H1 (cell line): ENCODE measurements at regions not wholly inside any gene's neighbourhood (a gene's known extent, or its start where the extent isn't known, plus 50 kb on each side); places are given as distances from the start of the nearest gene placed in this dataset.

ENCODE experiments used
- CTCF ChIA-PET: fragments of 300-600 bp; sonication (Branson Sonifier 250); formaldehyde crosslinking; loops from one replicate; lab custom pipeline; 2021; ENCODE audit not compliant: partially characterized antibody; lab: Charles Lee
- POLR2A ChIA-PET: fragments of 300-600 bp; sonication (Branson Sonifier 250); formaldehyde crosslinking; loops from one replicate; lab custom pipeline; 2021; ENCODE audit warnings: inconsistent platforms; ENCODE audit not compliant: partially characterized antibody; lab: Charles Lee
- DNase-seq, 2 experiments: peaks; one replicate each; pipeline versions ENCODE4 v3.0.0 to v3.0.0-alpha.2; 2010 to 2022; ENCODE audit warnings: low spot score in 2 of 2, low read depth in 1 of 2, mixed read lengths in 1 of 2
- FAIRE-seq: peaks from 2 replicates; lab custom pipeline; 2011; peaks lifted over from hg19 to GRCh38; lab: Jason Lieb, UNC
- H2AFZ ChIP-seq: 2 replicates; pipeline ENCODE4 v1.8.1; 2012; ENCODE audit warnings: low read length, inconsistent platforms
- H2AK5ac ChIP-seq: 2 replicates; pipeline ENCODE4 v1.6.1; 2013; ENCODE audit warnings: low read depth, low read length
- H2BK120ac ChIP-seq: replicated peaks from 2 replicates; pipeline ENCODE3; 2013; ENCODE audit warnings: low read depth, low read length, inconsistent platforms
- H2BK12ac ChIP-seq: 2 replicates; pipeline ENCODE4 v1.6.1; 2013; ENCODE audit warnings: low read depth, low read length
- H2BK15ac ChIP-seq: 2 replicates; pipeline ENCODE4 v1.6.1; 2013; ENCODE audit warnings: low read length
- H2BK20ac ChIP-seq: 2 replicates; pipeline ENCODE4 v1.6.1; 2013; ENCODE audit warnings: low read length
- H2BK5ac ChIP-seq: 2 replicates; pipeline ENCODE4 v1.6.1; 2013; ENCODE audit warnings: low read depth, low read length
- H3K14ac ChIP-seq: 2 replicates; pipeline ENCODE4 v1.6.1; 2013; ENCODE audit warnings: inconsistent platforms; ENCODE audit not compliant: insufficient read length
- H3K18ac ChIP-seq: 2 replicates; pipeline ENCODE4 v1.6.1; 2013; ENCODE audit warnings: low read length; ENCODE audit errors: extremely low read depth
- H3K23ac ChIP-seq: 2 replicates; pipeline ENCODE4 v1.6.1; 2013; ENCODE audit warnings: inconsistent platforms; ENCODE audit not compliant: insufficient read length
- H3K23me2 ChIP-seq: 2 replicates; pipeline ENCODE4 v1.6.1; 2013; ENCODE audit warnings: low read depth, low read length
- H3K27ac ChIP-seq: 2 replicates; pipeline ENCODE4 v1.6.1; 2011; ENCODE audit warnings: low read depth, low read length, inconsistent platforms
- H3K27me3 ChIP-seq, 4 experiments: replicated peaks in 1 of 4; 1 replicate in 1 of 4; 2 replicates in 3 of 4; pipeline versions ENCODE4 v1.6.1 to v1.8.1; 2011 to 2013; ENCODE audit warnings: low read length in 3 of 4, mild to moderate bottlenecking in 3 of 4, inconsistent platforms in 2 of 4, mixed read lengths in 2 of 4, moderate library complexity in 1 of 4; ENCODE audit not compliant: control insufficient read depth in 3 of 4, insufficient read depth in 3 of 4; ENCODE audit errors: extremely low read depth in 1 of 4
- H3K36me3 ChIP-seq, 4 experiments: 2 replicates each; pipeline versions ENCODE4 v1.6.1 to v1.8.1; 2011 to 2013; ENCODE audit warnings: mild to moderate bottlenecking in 4 of 4, low read length in 3 of 4, moderate library complexity in 2 of 4, control low read depth in 1 of 4, inconsistent platforms in 1 of 4; ENCODE audit not compliant: insufficient read depth in 4 of 4, control insufficient read depth in 2 of 4
- H3K4ac ChIP-seq: replicated peaks from 2 replicates; pipeline ENCODE3; 2013; ENCODE audit warnings: low read length, low read depth, mixed read lengths, inconsistent platforms; ENCODE audit not compliant: insufficient read length
- H3K4me1 ChIP-seq, 4 experiments: replicated peaks in 1 of 4; 1 replicate in 1 of 4; 2 replicates in 3 of 4; pipeline versions ENCODE4 v1.6.1 to v1.8.1; 2011 to 2013; ENCODE audit warnings: low read length in 3 of 4, inconsistent platforms in 2 of 4, mixed read lengths in 1 of 4; ENCODE audit not compliant: insufficient read depth in 4 of 4, control insufficient read depth in 3 of 4
- H3K4me2 ChIP-seq, 2 experiments: 2 replicates each; pipeline versions ENCODE4 v1.6.1 to v1.8.1; 2011 to 2013; ENCODE audit warnings: low read depth in 2 of 2, low read length in 2 of 2, control low read depth in 1 of 2, inconsistent platforms in 1 of 2, mild to moderate bottlenecking in 1 of 2; ENCODE audit not compliant: insufficient read depth in 1 of 2
- H3K4me3 ChIP-seq, 4 experiments: fragments of 200-600, 300-600 bp in 1 of 4; sonication (generic), shearing (Covaris generic), sonication (Bioruptor Twin) in 1 of 4; 2 replicates each; pipeline versions ENCODE4 v1.5.1 to v1.8.1; 2011 to 2016; ENCODE audit warnings: low read length in 4 of 4, low read depth in 3 of 4, control low read depth in 2 of 4, inconsistent platforms in 2 of 4, mild to moderate bottlenecking in 2 of 4, mixed read lengths in 1 of 4, moderate library complexity in 1 of 4; ENCODE audit not compliant: insufficient read depth in 2 of 4; ENCODE audit errors: extremely low read depth in 1 of 4
- H3K56ac ChIP-seq: replicated peaks from 2 replicates; pipeline ENCODE3; 2013; ENCODE audit warnings: low read depth, mild to moderate bottlenecking, mixed read lengths, low read length, inconsistent platforms; ENCODE audit not compliant: insufficient read length
- H3K79me1 ChIP-seq: 2 replicates; pipeline ENCODE4 v1.6.1; 2013; ENCODE audit warnings: low read depth, low read length, control low read depth
- H3K79me2 ChIP-seq, 2 experiments: 2 replicates each; pipeline versions ENCODE4 v1.6.1 to v1.8.1; 2012 to 2013; ENCODE audit warnings: low read length in 2 of 2, mild to moderate bottlenecking in 2 of 2, inconsistent platforms in 1 of 2; ENCODE audit not compliant: insufficient read depth in 2 of 2, control insufficient read depth in 1 of 2
- H3K9ac ChIP-seq, 4 experiments: replicated peaks in 1 of 4; 1 replicate in 1 of 4; 2 replicates in 3 of 4; pipeline versions ENCODE4 v1.6.1 to v1.8.1; 2011 to 2013; ENCODE audit warnings: low read depth in 3 of 4, low read length in 3 of 4, control low read depth in 2 of 4, mild to moderate bottlenecking in 2 of 4, moderate library complexity in 2 of 4, inconsistent platforms in 1 of 4; ENCODE audit errors: extremely low read depth in 1 of 4
- H3K9me3 ChIP-seq, 2 experiments: 2 replicates each; pipeline versions ENCODE4 v1.6.1 to v1.8.1; 2012 to 2013; ENCODE audit warnings: mild to moderate bottlenecking in 2 of 2, moderate library complexity in 2 of 2, control low read depth in 1 of 2, inconsistent platforms in 1 of 2, low read depth in 1 of 2, low read length in 1 of 2, mixed read lengths in 1 of 2; ENCODE audit not compliant: insufficient read depth in 2 of 2
- H4K20me1 ChIP-seq, 2 experiments: replicated peaks in 1 of 2; 2 replicates each; pipeline versions ENCODE3 to v1.8.1; 2011 to 2013; ENCODE audit warnings: inconsistent platforms in 2 of 2, low read length in 2 of 2, mild to moderate bottlenecking in 1 of 2; ENCODE audit not compliant: insufficient read depth in 2 of 2, control insufficient read depth in 1 of 2
- H4K5ac ChIP-seq: 2 replicates; pipeline ENCODE4 v1.6.1; 2013; ENCODE audit warnings: low read length, low read depth, mixed read lengths, inconsistent platforms; ENCODE audit not compliant: insufficient read length
- H4K8ac ChIP-seq: 2 replicates; pipeline ENCODE4 v1.8.0; 2013; ENCODE audit warnings: mild to moderate bottlenecking, moderate library complexity, low read length, inconsistent platforms; ENCODE audit not compliant: insufficient read depth; ENCODE audit errors: extremely low read depth
- H4K91ac ChIP-seq: replicated peaks from 2 replicates; pipeline ENCODE3; 2013; ENCODE audit warnings: low read length, mixed read lengths, inconsistent platforms; ENCODE audit not compliant: insufficient read length
- ASH2L ChIP-seq: fragments of 200-600, 300-600 bp; sonication (generic); IDR thresholded peaks from one replicate; pipeline ENCODE4 v1.7.1; 2017; ENCODE audit warnings: low read length
- BRCA1 ChIP-seq: IDR thresholded peaks from 2 replicates; pipeline ENCODE4 v1.6.1; 2012; ENCODE audit warnings: low read depth, low read length, improper control_type of control experiment
- CBX5 ChIP-seq: fragments of 300-800, 300-1000 bp; sonication (generic); IDR thresholded peaks from 2 replicates; pipeline ENCODE4 v1.7.1; 2016; ENCODE audit warnings: antibody characterized with exemption, low read length, low read depth
- CEBPB ChIP-seq: IDR thresholded peaks from 2 replicates; pipeline ENCODE4 v1.6.1; 2012; ENCODE audit warnings: low read depth, low read length
- FOSL1 ChIP-seq: IDR thresholded peaks from 2 replicates; pipeline ENCODE4 v1.6.1; 2011; ENCODE audit warnings: mild to moderate bottlenecking, low read depth, low read length, moderate library complexity; ENCODE audit not compliant: insufficient read depth
- HDAC2 ChIP-seq, 2 experiments: fragments of 300-600 bp in 1 of 2; sonication (generic) in 1 of 2; IDR thresholded peaks; 2 replicates each; pipeline ENCODE4 v1.6.1; 2011 to 2012; ENCODE audit warnings: low read depth in 2 of 2, low read length in 2 of 2, mild to moderate bottlenecking in 2 of 2, moderate library complexity in 2 of 2, borderline replicate concordance in 1 of 2, inconsistent platforms in 1 of 2
- KDM4A ChIP-seq: IDR thresholded peaks from one replicate; pipeline ENCODE4 v1.7.1; 2012; ENCODE audit warnings: low read depth, mild to moderate bottlenecking, moderate library complexity, low read length, inconsistent platforms; ENCODE audit not compliant: severe bottlenecking
- KDM5A ChIP-seq: fragments of 200-600 bp; IDR thresholded peaks from 2 replicates; pipeline ENCODE4 v1.7.1; 2012; ENCODE audit warnings: mild to moderate bottlenecking, low read length, inconsistent platforms, mixed read lengths
- MAFK ChIP-seq: IDR thresholded peaks from 2 replicates; pipeline ENCODE4 v1.6.1; 2012; ENCODE audit warnings: low read depth, mild to moderate bottlenecking, improper control_type of control experiment, low read length
- NANOG ChIP-seq: IDR thresholded peaks from 2 replicates; pipeline ENCODE4 v1.6.1; 2011; ENCODE audit warnings: low read length, low read depth, mild to moderate bottlenecking, inconsistent platforms; ENCODE audit not compliant: insufficient read depth, poor library complexity, severe bottlenecking
- RAD21 ChIP-seq, 2 experiments: IDR thresholded peaks in 1 of 2; conservative IDR thresholded peaks in 1 of 2; 2 replicates each; pipeline ENCODE4 v1.6.1; 2011; ENCODE audit warnings: low read depth in 2 of 2, low read length in 2 of 2, improper control_type of control experiment in 1 of 2, inconsistent platforms in 1 of 2, mild to moderate bottlenecking in 1 of 2, moderate library complexity in 1 of 2
- SAP30 ChIP-seq: fragments of 300-600 bp; sonication (generic); IDR thresholded peaks from 2 replicates; pipeline ENCODE4 v1.7.1; 2012; ENCODE audit warnings: low read length, moderate library complexity, mild to moderate bottlenecking, inconsistent platforms; ENCODE audit not compliant: insufficient read depth, insufficient replicate concordance
- SP4 ChIP-seq: IDR thresholded peaks from 2 replicates; pipeline ENCODE4 v1.6.1; 2012; ENCODE audit warnings: low read length, inconsistent platforms
- TF ChIP-seq, protein P1 (sequence below): IDR thresholded peaks from 2 replicates; pipeline ENCODE4 v1.6.1; 2012; ENCODE audit warnings: low read length, inconsistent platforms

DNA sequence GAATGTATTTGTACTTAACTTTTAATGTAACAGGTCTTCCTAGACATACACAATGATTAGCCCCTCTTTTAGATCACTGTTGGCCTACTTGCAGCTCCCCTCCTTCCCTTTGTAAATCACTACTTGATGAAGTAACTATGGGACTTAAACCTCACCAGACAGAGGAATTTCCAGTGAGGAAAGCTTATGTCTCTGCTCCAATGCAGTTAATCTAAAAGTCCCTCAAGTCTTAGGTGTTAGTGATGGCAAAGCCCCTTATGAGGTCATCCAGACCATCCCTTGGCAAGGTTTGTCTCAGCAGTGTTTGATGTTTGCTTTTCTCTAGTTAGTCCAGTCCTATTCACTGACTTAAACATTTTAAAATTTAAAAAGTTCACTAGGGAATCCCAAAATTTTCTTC lies 877.3 kb upstream of the INTU start:
- ChIA-PET CTCF (no interaction called here), POLR2A (no interaction called here)
- Histone ChIP-seq H4K91ac (no peak overlapping the region), H2BK120ac (no peak overlapping the region), H3K18ac (no peak overlapping the region), H3K9ac (no peak overlapping the region), H4K20me1 (no peaks in the 10 kb centered on the region), H3K79me1 (no peaks in the 10 kb centered on the region), H2BK15ac (no peak overlapping the region), H2AK5ac (no peak overlapping the region), H3K23me2 (no peaks in the 10 kb centered on the region), H3K27ac (no peak overlapping the region), H4K8ac (no peak overlapping the region), H3K14ac (no peak overlapping the region), H2AFZ (no peak overlapping the region), H3K4me1 (no peaks in the 10 kb centered on the region), H2BK20ac (no peak overlapping the region), H3K36me3 (no peaks in the 10 kb centered on the region), H3K4ac (no peak overlapping the region), H3K4me3 (no peak overlapping the region), H2BK12ac (no peak overlapping the region), H3K79me2 (no peaks in the 10 kb centered on the region), H3K56ac (no peak overlapping the region), H3K27me3 (no peaks in the 10 kb centered on the region), H3K23ac (no peak overlapping the region), H3K4me2 (no peak overlapping the region), H2BK5ac (no peak overlapping the region), H3K9me3 (no peaks in the 10 kb centered on the region), H4K5ac (no peak overlapping the region)
- no peak for DNase-seq
- no peak for FAIRE-seq
- TF ChIP-seq RAD21 (IDR thresholded peaks at IDR 0.05 in 1 of 2, conservative IDR thresholded peaks at IDR 0.05 in 1 of 2; ENCODE audit: low read depth in 2 of 2, low read length in 2 of 2) = no peak
- no peak for TF ChIP-seq FOSL1
- no peak for TF ChIP-seq NANOG
- no peak for TF ChIP-seq KDM5A
- TF ChIP-seq KDM4A = no peak
- no peak for TF ChIP-seq ASH2L
- no peak for TF ChIP-seq HDAC2 (IDR thresholded peaks at IDR 0.05; ENCODE audit: borderline replicate concordance in 1 of 2, low read depth in 2 of 2, low read length in 2 of 2)
- TF ChIP-seq CBX5 = no peak
- TF ChIP-seq SAP30 = no peak
- no peak for TF ChIP-seq SP4
- no peak for TF ChIP-seq CEBPB
- no peak for TF ChIP-seq MAFK
- TF ChIP-seq, protein P1, sequence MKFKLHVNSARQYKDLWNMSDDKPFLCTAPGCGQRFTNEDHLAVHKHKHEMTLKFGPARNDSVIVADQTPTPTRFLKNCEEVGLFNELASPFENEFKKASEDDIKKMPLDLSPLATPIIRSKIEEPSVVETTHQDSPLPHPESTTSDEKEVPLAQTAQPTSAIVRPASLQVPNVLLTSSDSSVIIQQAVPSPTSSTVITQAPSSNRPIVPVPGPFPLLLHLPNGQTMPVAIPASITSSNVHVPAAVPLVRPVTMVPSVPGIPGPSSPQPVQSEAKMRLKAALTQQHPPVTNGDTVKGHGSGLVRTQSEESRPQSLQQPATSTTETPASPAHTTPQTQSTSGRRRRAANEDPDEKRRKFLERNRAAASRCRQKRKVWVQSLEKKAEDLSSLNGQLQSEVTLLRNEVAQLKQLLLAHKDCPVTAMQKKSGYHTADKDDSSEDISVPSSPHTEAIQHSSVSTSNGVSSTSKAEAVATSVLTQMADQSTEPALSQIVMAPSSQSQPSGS = no peak
- TF ChIP-seq BRCA1 = no peak
